ENCODE measurements at regions not wholly inside any gene's neighbourhood (a gene's known extent, or its start where the extent isn't known, plus 50 kb on each side); places are given as distances from the start of the nearest gene placed in this dataset.

GRCh38 chr10:120749072-120749471 lies 102.1 kb upstream of the WDR11 start:
- H3K27me3 ChIP-seq (ENCODE audit: control insufficient read depth in 1 of 2, insufficient read depth in 2 of 2, low read length in 2 of 2): peaks cover 0 to 2% of the 10 kb centered on the region in 2 experiments; a peak in 1 of 5 replicates
- ATAC-seq (no peak), DNase-seq (ENCODE audit: low spot score) (no peak), FAIRE-seq (no peak)
- no peaks in the 10 kb centered on the region for H3K36me3 ChIP-seq (replicated peaks in 1 of 2; ENCODE audit: control insufficient read depth in 1 of 2, insufficient read depth in 2 of 2, low read length in 2 of 2)
- no peak overlapping the region for H3K4me2 ChIP-seq (ENCODE audit: low read depth, low read length)
- no peak overlapping the region for H3K27ac ChIP-seq (ENCODE audit: extremely low read length, insufficient read depth, low read length)
- no peaks in the 10 kb centered on the region for H3K79me2 ChIP-seq (ENCODE audit: insufficient read depth, low read length)
- H3K4me1 ChIP-seq (ENCODE audit: insufficient read depth, low read length): no peaks in the 10 kb centered on the region
- no peak overlapping the region for H2AFZ ChIP-seq (ENCODE audit: low read length)
- H3K4me3 ChIP-seq (replicated peaks in 1 of 3; ENCODE audit: insufficient read depth in 1 of 3, low read depth in 2 of 3, low read length in 3 of 3): no peak overlapping the region
- in situ Hi-C loops (cut with HindIII; ENCODE audit: extremely low pct_ligation_motif_present, low pct_unique_long_range_greater_than_20kb) (loop anchor here (25.0 kb wide), 1 partner anchor 537 kb away; no protein-coding TSS in a partner anchor), intact Hi-C loops (cut with micrococcal nuclease; ENCODE audit: unreplicated experiment) (no loop called here)
- POLR2A ChIA-PET: no interaction called here
- no TSS peak for BruUV-seq (replicated peaks)
- H4K20me1 ChIP-seq (ENCODE audit: insufficient read depth, low read length): no peaks in the 10 kb centered on the region
- no peaks in the 10 kb centered on the region for H3K9me3 ChIP-seq (ENCODE audit: low read length)
- H3K9ac ChIP-seq (ENCODE audit: insufficient read depth, low read depth, low read length): no peak overlapping the region
- CTCF ChIA-PET (ENCODE audit: low intra/inter-chr PET ratio, low total read pairs): no interaction called here
- WGBS (ENCODE audit: low lambda C conversion rate): 13% methylated on average over 2 of the region's 2 CpGs
- TF ChIP-seq ZNF761 (CRISPR knock-in tag; conservative IDR thresholded peaks at IDR 0.05) (no peak), FUBP1 (CRISPR knock-in tag; IDR thresholded peaks at IDR 0.05; ENCODE audit: borderline replicate concordance) (no peak), GABPB1 (CRISPR knock-in tag; IDR thresholded peaks at IDR 0.05) (no peak), ZNF331 (CRISPR knock-in tag; IDR thresholded peaks at IDR 0.05) (no peak), U2AF2 (IDR thresholded peaks at IDR 0.05; ENCODE audit: low read depth, low read length) (no peak), NR1H2 (CRISPR knock-in tag; IDR thresholded peaks at IDR 0.05; ENCODE audit: borderline replicate concordance, low read depth) (no peak), HDAC2 (CRISPR knock-in tag; IDR thresholded peaks at IDR 0.05) (no peak), GATA4 (IDR thresholded peaks at IDR 0.05; ENCODE audit: borderline replicate concordance, low read depth) (no peak), STAT5B (CRISPR knock-in tag; IDR thresholded peaks at IDR 0.05) (no peak), ZNF609 (CRISPR knock-in tag; IDR thresholded peaks at IDR 0.05; ENCODE audit: borderline replicate concordance) (no peak)
- TF ChIP-seq, protein P1, sequence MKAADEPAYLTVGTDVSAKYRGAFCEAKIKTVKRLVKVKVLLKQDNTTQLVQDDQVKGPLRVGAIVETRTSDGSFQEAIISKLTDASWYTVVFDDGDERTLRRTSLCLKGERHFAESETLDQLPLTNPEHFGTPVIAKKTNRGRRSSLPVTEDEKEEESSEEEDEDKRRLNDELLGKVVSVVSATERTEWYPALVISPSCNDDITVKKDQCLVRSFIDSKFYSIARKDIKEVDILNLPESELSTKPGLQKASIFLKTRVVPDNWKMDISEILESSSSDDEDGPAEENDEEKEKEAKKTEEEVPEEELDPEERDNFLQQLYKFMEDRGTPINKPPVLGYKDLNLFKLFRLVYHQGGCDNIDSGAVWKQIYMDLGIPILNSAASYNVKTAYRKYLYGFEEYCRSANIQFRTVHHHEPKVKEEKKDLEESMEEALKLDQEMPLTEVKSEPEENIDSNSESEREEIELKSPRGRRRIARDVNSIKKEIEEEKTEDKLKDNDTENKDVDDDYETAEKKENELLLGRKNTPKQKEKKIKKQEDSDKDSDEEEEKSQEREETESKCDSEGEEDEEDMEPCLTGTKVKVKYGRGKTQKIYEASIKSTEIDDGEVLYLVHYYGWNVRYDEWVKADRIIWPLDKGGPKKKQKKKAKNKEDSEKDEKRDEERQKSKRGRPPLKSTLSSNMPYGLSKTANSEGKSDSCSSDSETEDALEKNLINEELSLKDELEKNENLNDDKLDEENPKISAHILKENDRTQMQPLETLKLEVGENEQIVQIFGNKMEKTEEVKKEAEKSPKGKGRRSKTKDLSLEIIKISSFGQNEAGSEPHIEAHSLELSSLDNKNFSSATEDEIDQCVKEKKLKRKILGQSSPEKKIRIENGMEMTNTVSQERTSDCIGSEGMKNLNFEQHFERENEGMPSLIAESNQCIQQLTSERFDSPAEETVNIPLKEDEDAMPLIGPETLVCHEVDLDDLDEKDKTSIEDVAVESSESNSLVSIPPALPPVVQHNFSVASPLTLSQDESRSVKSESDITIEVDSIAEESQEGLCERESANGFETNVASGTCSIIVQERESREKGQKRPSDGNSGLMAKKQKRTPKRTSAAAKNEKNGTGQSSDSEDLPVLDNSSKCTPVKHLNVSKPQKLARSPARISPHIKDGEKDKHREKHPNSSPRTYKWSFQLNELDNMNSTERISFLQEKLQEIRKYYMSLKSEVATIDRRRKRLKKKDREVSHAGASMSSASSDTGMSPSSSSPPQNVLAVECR (CRISPR knock-in tag; IDR thresholded peaks at IDR 0.05; ENCODE audit: borderline replicate concordance): no peak
